ENCODE measurements at regions not wholly inside any gene's neighbourhood (a gene's known extent, or its start where the extent isn't known, plus 50 kb on each side); places are given as distances from the start of the nearest gene placed in this dataset.
"Not testable (repeated sequence)": the region's sequence is repeated elsewhere in the genome, so short reads cannot be mapped to it uniquely, and the experiment has no call there.

DNA sequence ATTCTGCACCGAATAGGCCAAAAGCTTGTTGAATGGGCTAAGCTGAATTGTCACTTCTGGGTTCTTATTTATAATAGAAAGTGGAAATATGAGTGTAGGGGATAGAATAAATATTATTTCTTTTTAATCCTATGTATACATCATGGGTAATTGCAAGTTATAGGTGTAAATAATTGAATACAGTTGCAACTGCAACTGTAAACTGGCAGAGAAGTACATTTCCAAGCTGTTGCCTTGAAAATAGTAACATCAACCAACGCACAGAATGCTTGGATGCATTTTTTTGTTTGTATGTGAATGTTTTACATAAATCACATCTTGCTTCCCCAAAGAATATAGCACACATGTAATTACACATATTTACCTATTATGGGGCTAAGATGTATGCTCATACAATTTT lies 234.1 kb downstream of the NNT start:
- TF ChIP-seq, protein P1, sequence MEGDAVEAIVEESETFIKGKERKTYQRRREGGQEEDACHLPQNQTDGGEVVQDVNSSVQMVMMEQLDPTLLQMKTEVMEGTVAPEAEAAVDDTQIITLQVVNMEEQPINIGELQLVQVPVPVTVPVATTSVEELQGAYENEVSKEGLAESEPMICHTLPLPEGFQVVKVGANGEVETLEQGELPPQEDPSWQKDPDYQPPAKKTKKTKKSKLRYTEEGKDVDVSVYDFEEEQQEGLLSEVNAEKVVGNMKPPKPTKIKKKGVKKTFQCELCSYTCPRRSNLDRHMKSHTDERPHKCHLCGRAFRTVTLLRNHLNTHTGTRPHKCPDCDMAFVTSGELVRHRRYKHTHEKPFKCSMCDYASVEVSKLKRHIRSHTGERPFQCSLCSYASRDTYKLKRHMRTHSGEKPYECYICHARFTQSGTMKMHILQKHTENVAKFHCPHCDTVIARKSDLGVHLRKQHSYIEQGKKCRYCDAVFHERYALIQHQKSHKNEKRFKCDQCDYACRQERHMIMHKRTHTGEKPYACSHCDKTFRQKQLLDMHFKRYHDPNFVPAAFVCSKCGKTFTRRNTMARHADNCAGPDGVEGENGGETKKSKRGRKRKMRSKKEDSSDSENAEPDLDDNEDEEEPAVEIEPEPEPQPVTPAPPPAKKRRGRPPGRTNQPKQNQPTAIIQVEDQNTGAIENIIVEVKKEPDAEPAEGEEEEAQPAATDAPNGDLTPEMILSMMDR (conservative IDR thresholded peaks at IDR 0.05) = no peak
- no peak overlapping the region for H3K27ac Mint-ChIP-seq
- DNase-seq = no peak
- Histone ChIP-seq H3K9ac (ENCODE audit: extremely low read depth, low read length, poor library complexity, severe bottlenecking) (no peak overlapping the region), H3K4me3 (ENCODE audit: low read length) (no peak overlapping the region), H3K27me3 (ENCODE audit: control insufficient read depth, insufficient read depth, low read length, poor library complexity, severe bottlenecking) (no peaks in the 10 kb centered on the region), H3K4me1 (ENCODE audit: control insufficient read depth, insufficient read depth, low read length) (no peaks in the 10 kb centered on the region), H3K27ac (ENCODE audit: low read depth, low read length) (no peak overlapping the region), H3K9me3 (ENCODE audit: control insufficient read depth, low read length) (no peaks in the 10 kb centered on the region), H3K36me3 (ENCODE audit: control insufficient read depth, insufficient read depth, low read length) (no peaks in the 10 kb centered on the region)
- no peak overlapping the region for H3K4me3 Mint-ChIP-seq
- 100% methylated on average over 2 of the region's 2 CpGs; no CpG with 5 or more reads in 1 of the 2 experiments for WGBS, 2 experiments (ENCODE audit: insufficient coverage in 1 of 2, insufficient read length in 1 of 2)
- H3K27me3 Mint-ChIP-seq (ENCODE audit: insufficient read depth) = no peaks in the 10 kb centered on the region
- peaks cover 1% of the 10 kb centered on the region for H3K9me3 Mint-ChIP-seq
- no peaks in the 10 kb centered on the region for H3K36me3 Mint-ChIP-seq (ENCODE audit: low read depth)
- H3K4me1 Mint-ChIP-seq = no peaks in the 10 kb centered on the region

DNA sequence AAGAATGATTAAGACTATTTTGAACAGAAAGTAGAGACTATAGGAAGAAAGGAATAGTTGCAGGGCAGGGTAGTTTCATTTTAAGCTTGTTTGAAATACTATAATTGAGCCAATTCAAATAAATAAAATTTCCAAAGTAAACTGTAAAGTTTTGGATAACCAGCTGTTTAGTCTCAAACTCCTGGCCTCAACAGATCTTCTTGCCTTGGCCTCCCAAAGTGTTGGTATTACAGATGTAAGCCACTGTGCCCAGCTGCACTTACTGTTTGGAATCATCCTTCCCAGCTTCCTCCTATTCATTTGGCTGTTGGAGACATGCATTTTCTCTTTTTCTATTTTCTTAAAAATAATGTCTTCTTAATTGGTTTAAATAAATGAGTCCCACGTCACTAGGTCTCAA lies 231.0 kb downstream of the NNT start:
- TF ChIP-seq, protein P1 (conservative IDR thresholded peaks at IDR 0.05) = no peak
- Mint-ChIP-seq H3K27ac (no peak overlapping the region), H3K4me1 (no peaks in the 10 kb centered on the region), H3K36me3 (ENCODE audit: low read depth) (no peaks in the 10 kb centered on the region), H3K9me3 (no peaks in the 10 kb centered on the region), H3K27me3 (ENCODE audit: insufficient read depth) (no peaks in the 10 kb centered on the region), H3K4me3 (no peak overlapping the region)
- no peaks in the 10 kb centered on the region for H3K4me1 ChIP-seq (ENCODE audit: control insufficient read depth, insufficient read depth, low read length)
- no peaks in the 10 kb centered on the region for H3K27me3 ChIP-seq (ENCODE audit: control insufficient read depth, insufficient read depth, low read length, poor library complexity, severe bottlenecking)
- H3K36me3 ChIP-seq (ENCODE audit: control insufficient read depth, insufficient read depth, low read length) = no peaks in the 10 kb centered on the region
- no peak overlapping the region for H3K27ac ChIP-seq (ENCODE audit: low read depth, low read length)
- DNase-seq = no peak
- no CpG with 5 or more reads among the region's 1 CpG for WGBS, 2 experiments (ENCODE audit: insufficient coverage in 1 of 2, insufficient read length in 1 of 2)
- no peak overlapping the region for H3K4me3 ChIP-seq (ENCODE audit: low read length)
- H3K9ac ChIP-seq (ENCODE audit: extremely low read depth, low read length, poor library complexity, severe bottlenecking) = no peak overlapping the region
- no peaks in the 10 kb centered on the region for H3K9me3 ChIP-seq (ENCODE audit: control insufficient read depth, low read length)

DNA sequence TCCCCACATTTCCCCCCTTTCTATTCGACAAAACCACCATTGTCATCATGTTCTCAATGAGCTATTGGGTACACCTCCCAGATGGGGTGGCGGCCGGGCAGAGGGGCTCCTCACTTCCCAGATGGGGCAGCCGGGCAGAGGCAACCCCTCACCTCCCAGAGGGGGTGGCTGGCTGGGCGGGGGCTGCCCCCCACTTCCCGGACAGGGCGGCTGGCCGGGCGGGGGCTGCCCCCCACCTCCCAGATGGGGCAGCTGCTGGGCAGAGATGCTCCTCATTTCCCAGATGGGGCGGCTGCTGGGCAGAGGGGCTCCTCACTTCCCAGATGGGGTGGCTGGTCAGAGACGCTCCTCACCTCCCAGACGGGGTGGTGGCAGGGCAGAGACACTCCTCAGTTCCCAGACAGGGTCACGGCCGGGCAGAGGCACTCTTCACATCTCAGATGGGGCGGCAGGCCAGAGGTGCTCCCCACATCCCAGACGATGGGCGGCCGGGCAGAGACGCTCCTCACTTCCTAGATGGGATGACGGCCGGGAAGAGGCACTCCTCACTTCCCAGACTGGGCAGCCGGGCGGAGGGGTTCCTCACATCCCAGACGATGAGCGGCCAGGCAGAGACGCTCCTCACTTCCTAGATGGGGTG lies 221.5 kb downstream of the NNT start:
- H3K4me3 ChIP-seq (ENCODE audit: low read length); H3K9ac ChIP-seq (ENCODE audit: extremely low read depth, low read length, poor library complexity, severe bottlenecking); H3K9me3 ChIP-seq (ENCODE audit: control insufficient read depth, low read length); H3K4me1 Mint-ChIP-seq; DNase-seq; H3K4me1 ChIP-seq (ENCODE audit: control insufficient read depth, insufficient read depth, low read length); H3K27ac Mint-ChIP-seq; H3K27me3 ChIP-seq (ENCODE audit: control insufficient read depth, insufficient read depth, low read length, poor library complexity, severe bottlenecking); H3K36me3 Mint-ChIP-seq (ENCODE audit: low read depth); H3K4me3 Mint-ChIP-seq; H3K36me3 ChIP-seq (ENCODE audit: control insufficient read depth, insufficient read depth, low read length); H3K27ac ChIP-seq (ENCODE audit: low read depth, low read length); H3K27me3 Mint-ChIP-seq (ENCODE audit: insufficient read depth): not testable (repeated sequence)
- WGBS, 2 experiments (ENCODE audit: insufficient coverage in 1 of 2, insufficient read length in 1 of 2) = 93 to 94% methylated on average over 8 to 24 of the region's 26 CpGs
- peaks cover 50% of the 10 kb centered on the region for H3K9me3 Mint-ChIP-seq

DNA sequence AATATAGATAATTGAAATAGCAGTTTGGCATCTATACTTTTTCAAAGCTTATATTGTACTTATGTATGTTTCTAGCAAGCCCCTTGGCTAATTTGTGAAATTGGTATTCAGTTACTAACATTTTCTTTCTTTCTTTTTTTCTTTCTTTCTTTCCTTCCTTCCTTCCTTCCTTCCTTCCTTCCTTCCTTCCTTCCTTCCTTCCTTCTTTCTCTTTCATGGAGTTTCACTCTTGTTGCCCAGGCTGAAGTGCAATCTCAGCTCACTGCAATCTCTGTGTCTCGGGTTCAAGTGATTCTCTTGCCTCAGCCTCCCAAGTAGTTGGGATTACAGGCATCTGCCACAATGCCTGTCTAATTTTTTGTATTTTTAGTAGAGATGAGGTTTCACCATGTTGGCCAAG lies 215.4 kb downstream of the NNT start:
- not testable (repeated sequence) for H3K27ac ChIP-seq (ENCODE audit: low read depth, low read length); H3K4me3 ChIP-seq (ENCODE audit: low read length); H3K27me3 ChIP-seq (ENCODE audit: control insufficient read depth, insufficient read depth, low read length, poor library complexity, severe bottlenecking); H3K27me3 Mint-ChIP-seq (ENCODE audit: insufficient read depth); H3K27ac Mint-ChIP-seq; H3K4me1 ChIP-seq (ENCODE audit: control insufficient read depth, insufficient read depth, low read length); H3K4me3 Mint-ChIP-seq; H3K4me1 Mint-ChIP-seq; H3K9ac ChIP-seq (ENCODE audit: extremely low read depth, low read length, poor library complexity, severe bottlenecking); DNase-seq; H3K36me3 ChIP-seq (ENCODE audit: control insufficient read depth, insufficient read depth, low read length)
- Mint-ChIP-seq H3K9me3 (peaks cover 49% of the 10 kb centered on the region), H3K36me3 (ENCODE audit: low read depth) (peaks cover 12% of the 10 kb centered on the region)
- H3K9me3 ChIP-seq (ENCODE audit: control insufficient read depth, low read length) = peaks cover 34% of the 10 kb centered on the region
- 75 to 90% methylated on average over 1 of the region's 1 CpG for WGBS, 2 experiments (ENCODE audit: insufficient coverage in 1 of 2, insufficient read length in 1 of 2)

All from endodermal cell (in vitro differentiated cells).